ENCODE measurements at regions not wholly inside any gene's neighbourhood (a gene's known extent, or its start where the extent isn't known, plus 50 kb on each side); places are given as distances from the start of the nearest gene placed in this dataset.
"Not testable (repeated sequence)": the region's sequence is repeated elsewhere in the genome, so short reads cannot be mapped to it uniquely, and the experiment has no call there.

- DNase-seq (ENCODE audit: low read depth in 4 of 4, low spot score in 1 of 4), result no peak
Measured at GRCh38 chr2:160721089-160722040, 227.8 kb upstream of the RBMS1 start.

DNA sequence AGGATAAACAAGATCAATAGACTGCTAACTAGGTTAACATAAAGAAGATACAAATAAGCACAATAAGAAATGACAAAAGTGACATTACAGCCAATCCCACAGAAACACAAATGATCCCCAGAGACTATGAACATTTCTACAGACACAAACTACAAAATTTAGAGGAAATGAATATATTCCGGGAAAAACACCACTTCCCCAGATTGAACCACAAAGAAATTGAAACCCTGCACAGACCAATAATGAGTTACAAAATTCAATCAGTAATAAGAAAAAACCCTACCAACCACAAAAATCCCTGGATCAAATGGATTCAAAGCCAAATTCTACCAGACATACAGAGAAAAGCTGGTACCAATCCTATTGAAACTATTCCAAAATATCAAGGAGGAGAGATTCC lies 232.4 kb upstream of the RBMS1 start:
- DNase-seq (ENCODE audit: low read depth in 4 of 4, low spot score in 1 of 4), result no peak

- no peak for DNase-seq (ENCODE audit: low read depth in 4 of 4, low spot score in 1 of 4)
Measured at GRCh38 chr2:160730296-160730995, 236.8 kb upstream of the RBMS1 start.

DNA sequence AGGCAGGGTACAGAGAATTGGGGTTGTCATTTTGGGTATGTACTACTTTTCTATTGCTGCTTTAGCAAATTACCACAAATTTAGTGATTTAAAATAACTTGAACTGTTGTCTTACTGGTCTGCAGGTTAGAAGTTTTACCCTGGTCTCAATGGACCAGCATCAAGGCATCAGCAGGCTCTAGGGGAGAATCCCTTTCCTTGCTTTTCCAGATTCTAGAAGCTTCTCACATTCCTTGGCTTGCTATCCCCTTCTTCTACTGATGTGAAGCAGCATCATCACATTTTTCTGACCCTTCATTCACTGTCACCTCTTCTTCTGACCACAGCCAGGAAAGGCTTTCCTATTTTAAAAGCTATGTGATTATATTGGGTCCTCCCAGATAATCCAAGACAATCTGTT lies 237.8 kb upstream of the RBMS1 start:
- no peak for DNase-seq (ENCODE audit: low read depth in 4 of 4, low spot score in 1 of 4)

- DNase-seq (ENCODE audit: low read depth in 4 of 4, low spot score in 1 of 4), result no peak
Measured at GRCh38 chr2:160731856-160732255, 238.2 kb upstream of the RBMS1 start.

- DNase-seq (ENCODE audit: low read depth in 4 of 4, low spot score in 1 of 4), result no peak
Measured at GRCh38 chr2:160735696-160736095, 242.1 kb upstream of the RBMS1 start.

GRCh38 chr2:160736148-160737028 lies 242.8 kb upstream of the RBMS1 start:
- DNase-seq (ENCODE audit: low read depth in 4 of 4, low spot score in 1 of 4), result no peak

DNA sequence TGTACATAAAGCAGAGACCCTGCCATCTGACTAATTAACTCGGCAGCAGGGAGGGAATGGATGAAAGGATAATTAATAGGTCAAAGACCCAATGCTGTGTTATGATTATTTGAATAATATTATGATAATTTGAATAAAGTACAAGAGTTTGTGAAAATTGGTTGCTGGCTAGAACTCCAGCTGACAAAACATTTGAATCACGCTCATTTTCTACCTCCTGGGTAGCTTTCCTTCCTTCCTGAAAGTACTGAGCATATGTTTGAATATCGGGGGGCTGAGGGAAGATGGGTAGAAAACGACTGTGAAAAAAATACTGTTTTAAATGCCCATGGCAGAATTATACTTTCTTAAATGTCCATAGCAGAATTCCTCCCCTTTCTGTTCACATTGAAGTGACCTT lies 243.6 kb upstream of the RBMS1 start:
- DNase-seq (ENCODE audit: low read depth in 4 of 4, low spot score in 1 of 4), result no peak

DNA sequence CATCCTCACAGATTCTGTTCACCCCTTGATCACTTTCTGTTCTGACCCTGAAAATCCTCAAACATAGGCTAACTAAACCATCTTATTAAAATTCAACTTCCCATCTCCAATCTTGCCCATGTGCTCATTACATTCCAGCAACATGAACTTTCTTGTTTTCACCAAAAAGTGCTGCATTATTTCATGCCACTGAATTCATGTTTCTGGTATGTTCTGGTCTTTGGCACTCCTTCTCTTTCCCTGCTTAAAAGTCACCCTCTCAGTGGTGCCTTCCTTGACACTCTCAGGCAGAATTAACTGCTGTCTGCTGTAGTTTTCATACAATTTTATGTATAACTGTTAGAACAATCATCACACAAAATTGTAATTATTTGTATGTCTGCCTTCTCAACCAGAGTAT lies 247.7 kb upstream of the RBMS1 start:
- DNase-seq (ENCODE audit: low read depth in 4 of 4, low spot score in 1 of 4), result no peak

DNA sequence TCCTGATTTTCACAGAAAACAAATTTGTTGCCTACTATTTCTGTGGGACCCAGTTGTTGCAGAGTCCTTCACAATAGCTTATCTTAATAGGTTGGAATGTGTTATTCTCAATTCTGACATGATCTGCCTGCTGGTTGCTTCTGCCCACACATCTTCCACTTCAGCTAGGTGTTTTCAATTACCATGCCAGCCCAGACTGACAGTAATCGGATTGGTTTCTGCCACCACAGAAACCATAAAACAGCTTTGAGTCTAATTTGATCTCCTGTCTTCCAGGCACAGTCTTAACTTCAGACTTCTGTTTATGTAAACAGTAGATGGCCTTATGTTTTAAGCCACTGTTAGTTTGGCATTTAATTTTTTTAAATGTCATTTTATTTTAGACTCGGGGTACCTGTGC lies 248.2 kb upstream of the RBMS1 start:
- DNase-seq (ENCODE audit: low read depth in 4 of 4, low spot score in 1 of 4), result no peak

- no peak for DNase-seq (ENCODE audit: low read depth in 4 of 4, low spot score in 1 of 4)
Measured at GRCh38 chr2:160742667-160743066, 249.1 kb upstream of the RBMS1 start.

- no peak for DNase-seq (ENCODE audit: low read depth in 4 of 4, low spot score in 1 of 4)
Measured at GRCh38 chr2:160747501-160748170, 254.0 kb upstream of the RBMS1 start.

- no peak for DNase-seq (ENCODE audit: low read depth in 4 of 4, low spot score in 1 of 4)
Measured at GRCh38 chr2:160751021-160751420, 257.4 kb upstream of the RBMS1 start.

DNA sequence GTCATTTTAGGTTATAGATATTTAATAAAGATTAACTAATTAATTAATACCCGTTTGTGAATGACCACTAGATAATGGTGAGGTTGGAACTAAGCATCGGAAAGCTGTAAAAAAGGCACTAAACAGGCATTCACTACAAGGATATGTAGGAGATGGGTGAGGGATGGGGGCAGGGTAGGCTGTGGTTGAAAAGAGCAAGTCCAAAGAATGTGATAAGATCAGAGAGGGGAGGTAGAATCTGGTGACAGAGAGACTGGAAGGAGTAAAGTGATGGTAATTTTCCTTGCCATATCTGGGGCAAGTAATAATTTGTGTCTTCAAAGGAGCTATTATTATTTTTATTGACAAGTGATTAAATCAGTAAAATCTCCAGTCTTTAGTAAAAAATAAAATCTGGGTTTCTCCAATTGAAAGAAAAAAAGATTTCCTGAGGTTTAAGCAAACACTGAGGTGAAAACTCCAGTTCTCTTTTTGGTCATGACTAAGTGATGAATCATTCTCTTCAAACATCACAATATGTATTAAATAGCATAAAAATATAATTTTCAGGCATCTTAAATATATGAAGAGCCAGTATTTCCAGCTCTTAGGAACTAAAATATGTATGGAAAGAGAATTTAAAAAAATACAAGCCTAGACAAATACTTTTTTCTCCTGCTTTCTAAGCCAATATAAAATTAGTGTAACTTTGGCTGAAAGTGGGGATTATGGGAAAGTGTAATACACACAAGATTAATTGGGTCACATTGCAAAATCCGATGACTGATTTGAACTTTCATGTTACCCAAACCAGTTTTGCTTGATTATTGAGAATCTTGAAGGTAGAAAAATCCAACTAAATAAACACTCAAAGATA lies 259.1 kb upstream of the RBMS1 start:
- DNase-seq (ENCODE audit: low read depth in 4 of 4, low spot score in 1 of 4), result peak in 1 of 4 experiments; percentile 1

DNA sequence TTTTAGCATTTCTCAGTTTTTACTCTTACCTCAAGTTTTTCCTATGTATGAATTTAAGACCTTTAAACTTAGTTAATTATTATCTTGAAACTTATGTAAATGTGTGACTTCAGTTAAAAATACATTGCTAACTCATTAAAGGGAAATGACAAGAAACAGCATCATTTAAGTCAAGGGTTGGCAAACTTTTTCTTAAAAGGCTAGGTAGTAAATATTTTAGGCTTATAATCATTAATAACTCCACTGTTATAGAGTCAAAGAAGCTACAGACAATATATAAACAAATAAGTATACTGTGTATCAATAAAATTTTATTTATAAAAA lies 259.7 kb upstream of the RBMS1 start:
- DNase-seq (ENCODE audit: low read depth in 4 of 4, low spot score in 1 of 4), result no peak

GRCh38 chr2:160753960-160754359 lies 260.4 kb upstream of the RBMS1 start:
- DNase-seq (ENCODE audit: low read depth in 4 of 4, low spot score in 1 of 4), result no peak

- no peak for DNase-seq (ENCODE audit: low read depth in 4 of 4, low spot score in 1 of 4)
Measured at GRCh38 chr2:160756481-160756880, 262.9 kb upstream of the RBMS1 start.

GRCh38 chr2:160762493-160763128 lies 269.0 kb upstream of the RBMS1 start:
- not testable (repeated sequence) for DNase-seq (ENCODE audit: low read depth in 4 of 4, low spot score in 1 of 4)

DNA sequence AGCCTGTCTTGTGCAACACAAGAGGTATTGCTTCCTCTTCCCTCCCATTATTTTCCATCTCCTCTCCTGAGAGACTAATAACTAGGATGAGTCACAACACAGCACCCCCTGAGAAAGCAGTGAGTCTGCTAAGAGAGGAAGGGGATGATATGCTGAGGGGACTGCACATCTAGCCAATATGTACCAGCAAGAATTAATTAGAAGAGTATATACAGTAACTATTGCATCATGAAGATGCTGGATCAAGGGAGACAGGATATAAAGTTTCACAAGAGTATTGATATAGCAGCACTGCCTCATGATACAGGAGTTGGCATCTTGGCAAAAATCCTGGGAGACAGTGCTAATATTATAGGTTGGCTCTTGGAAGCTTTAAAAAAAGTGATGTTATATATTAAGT lies 289.9 kb upstream of the RBMS1 start:
- no peak for DNase-seq (ENCODE audit: low read depth in 4 of 4, low spot score in 1 of 4)

- DNase-seq (ENCODE audit: low read depth in 4 of 4, low spot score in 1 of 4), result no peak
Measured at GRCh38 chr2:160784034-160784433, 290.4 kb upstream of the RBMS1 start.

Data from stimulated activated CD4-positive, alpha-beta T cell treated with anti-CD3 and anti-CD28 coated beads, Interleukin-1b, Interleukin-23, amount 100 ng/mL, for 24 hours (primary cell).